PC-9 (cell line): ENCODE measurements at regions not wholly inside any gene's neighbourhood (a gene's known extent, or its start where the extent isn't known, plus 50 kb on each side); places are given as distances from the start of the nearest gene placed in this dataset.
"Not testable (repeated sequence)": the region's sequence is repeated elsewhere in the genome, so short reads cannot be mapped to it uniquely, and the experiment has no call there.

ENCODE experiments used
- BruUV-seq: library from RNA; stranded (reverse); fragments of 400-500 nt; replicated peaks from 2 replicates; lab custom pipeline; 2021; lab: Mats Ljungman, UMichigan
- CTCF ChIA-PET: fragments of 300-600 bp; sonication (Branson Sonifier 250); formaldehyde crosslinking; loops from one replicate; lab custom pipeline; 2022; ENCODE audit warnings: antibody characterized with exemption; lab: Charles Lee
- POLR2A ChIA-PET: fragments of 300-600 bp; sonication (Branson Sonifier 250); formaldehyde crosslinking; loops from one replicate; lab custom pipeline; 2022; ENCODE audit warnings: antibody characterized with exemption; ENCODE audit not compliant: unreplicated experiment; lab: Charles Lee
- DNase-seq, 2 experiments: peaks; one replicate each; pipeline versions ENCODE4 v3.0.0 to v3.0.0-alpha.2; 2015 to 2022; ENCODE audit warnings: mixed read lengths in 1 of 2
- H2AFZ ChIP-seq: fragments of 200-600 bp; sonication (generic); 2 replicates; pipeline ENCODE4 v1.8.1; 2017; ENCODE audit warnings: antibody characterized with exemption
- H3F3A ChIP-seq: fragments of 200-600 bp; sonication (generic); 2 replicates; pipeline ENCODE4 v1.8.1; 2017; ENCODE audit warnings: antibody characterized with exemption, mild to moderate bottlenecking, low read depth; ENCODE audit not compliant: insufficient read depth
- H3K27ac ChIP-seq: fragments of 200-600 bp; sonication (generic); 2 replicates; pipeline ENCODE4 v1.6.1; 2016; ENCODE audit warnings: mixed run types
- H3K27me3 ChIP-seq: fragments of 200-600 bp; sonication (generic); 2 replicates; pipeline ENCODE4 v1.6.1; 2016; ENCODE audit warnings: low read depth, mixed run types; ENCODE audit not compliant: insufficient read depth
- H3K36me3 ChIP-seq: fragments of 200-600 bp; sonication (generic); 2 replicates; pipeline ENCODE4 v1.6.1; 2016; ENCODE audit warnings: low read depth, mixed run types
- H3K4me1 ChIP-seq: fragments of 200-600 bp; sonication (generic); replicated peaks from 2 replicates; pipeline ENCODE4 v1.6.1; 2016; ENCODE audit warnings: mixed run types; ENCODE audit not compliant: insufficient read depth
- H3K4me2 ChIP-seq: fragments of 200-600 bp; sonication (generic); 2 replicates; pipeline ENCODE4 v1.6.1; 2017; ENCODE audit warnings: mixed run types
- H3K4me3 ChIP-seq: fragments of 200-600 bp; sonication (generic); 2 replicates; pipeline ENCODE4 v1.6.1; 2016; ENCODE audit warnings: mixed run types
- H3K79me2 ChIP-seq: fragments of 200-600 bp; sonication (generic); 2 replicates; pipeline ENCODE4 v1.6.1; 2017; ENCODE audit warnings: low read depth, mixed run types
- H3K9me2 ChIP-seq: fragments of 200-600 bp; sonication (generic); 2 replicates; pipeline ENCODE4 v1.8.1; 2017; ENCODE audit warnings: mild to moderate bottlenecking; ENCODE audit not compliant: insufficient read depth
- H3K9me3 ChIP-seq: fragments of 200-600 bp; sonication (generic); 2 replicates; pipeline ENCODE4 v1.8.1; 2016; ENCODE audit warnings: low read depth; ENCODE audit not compliant: insufficient read depth
- H4K20me1 ChIP-seq: fragments of 200-600 bp; sonication (generic); 2 replicates; pipeline ENCODE4 v1.8.1; 2017; ENCODE audit not compliant: insufficient read depth
- EZH2 ChIP-seq: fragments of 200-600 bp; sonication (generic); IDR thresholded peaks from 2 replicates; pipeline ENCODE4 v1.8.0; 2017; ENCODE audit warnings: antibody characterized with exemption, low read depth
- intact Hi-C: fragments of 100-400 bp; cut with micrococcal nuclease; formaldehyde crosslinking; loops from one replicate; pipeline ENCODE4 v1.10.0; 2022; ENCODE audit not compliant: unreplicated experiment
- TF ChIP-seq, protein P1 (sequence below): fragments of 200-600 bp; sonication (generic); conservative IDR thresholded peaks from 2 replicates; pipeline ENCODE4 v1.6.1; 2017; ENCODE audit warnings: mixed run types, antibody characterized with exemption, mild to moderate bottlenecking, moderate library complexity

DNA sequence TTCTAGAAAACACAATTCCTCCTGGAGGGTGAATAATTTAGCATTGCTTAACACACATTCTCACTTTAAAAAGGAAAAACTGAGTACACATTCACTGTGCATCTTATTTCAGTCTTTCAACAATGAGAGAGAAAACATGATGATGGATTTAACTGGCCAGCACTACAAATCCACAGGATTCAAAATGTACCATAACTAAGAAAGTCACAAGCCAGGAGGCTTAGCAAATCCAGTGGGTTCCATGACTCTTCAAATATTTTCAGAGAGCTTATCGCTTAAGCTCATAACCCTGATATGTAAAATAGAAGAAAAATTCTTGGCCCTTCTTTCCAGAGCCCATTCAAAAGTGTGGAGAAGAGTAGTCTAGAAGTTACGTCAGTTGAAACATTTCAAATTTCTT, 820.3 kb downstream of the LTN1 start:
- Histone ChIP-seq H4K20me1 (no peaks in the 10 kb centered on the region), H3K27ac (no peak overlapping the region), H3K79me2 (no peaks in the 10 kb centered on the region), H3K27me3 (no peaks in the 10 kb centered on the region), H3K36me3 (no peaks in the 10 kb centered on the region), H3K4me3 (no peak overlapping the region), H3K4me1 (no peaks in the 10 kb centered on the region), H3K9me3 (no peaks in the 10 kb centered on the region), H3K9me2 (no peaks in the 10 kb centered on the region), H3F3A (no peaks in the 10 kb centered on the region), H2AFZ (no peak overlapping the region), H3K4me2 (no peak overlapping the region)
- no peak for DNase-seq
- POLR2A ChIA-PET: no interaction called here
- CTCF ChIA-PET: no interaction called here
- TF ChIP-seq, protein P1, sequence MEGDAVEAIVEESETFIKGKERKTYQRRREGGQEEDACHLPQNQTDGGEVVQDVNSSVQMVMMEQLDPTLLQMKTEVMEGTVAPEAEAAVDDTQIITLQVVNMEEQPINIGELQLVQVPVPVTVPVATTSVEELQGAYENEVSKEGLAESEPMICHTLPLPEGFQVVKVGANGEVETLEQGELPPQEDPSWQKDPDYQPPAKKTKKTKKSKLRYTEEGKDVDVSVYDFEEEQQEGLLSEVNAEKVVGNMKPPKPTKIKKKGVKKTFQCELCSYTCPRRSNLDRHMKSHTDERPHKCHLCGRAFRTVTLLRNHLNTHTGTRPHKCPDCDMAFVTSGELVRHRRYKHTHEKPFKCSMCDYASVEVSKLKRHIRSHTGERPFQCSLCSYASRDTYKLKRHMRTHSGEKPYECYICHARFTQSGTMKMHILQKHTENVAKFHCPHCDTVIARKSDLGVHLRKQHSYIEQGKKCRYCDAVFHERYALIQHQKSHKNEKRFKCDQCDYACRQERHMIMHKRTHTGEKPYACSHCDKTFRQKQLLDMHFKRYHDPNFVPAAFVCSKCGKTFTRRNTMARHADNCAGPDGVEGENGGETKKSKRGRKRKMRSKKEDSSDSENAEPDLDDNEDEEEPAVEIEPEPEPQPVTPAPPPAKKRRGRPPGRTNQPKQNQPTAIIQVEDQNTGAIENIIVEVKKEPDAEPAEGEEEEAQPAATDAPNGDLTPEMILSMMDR: no peak
- no peak for TF ChIP-seq EZH2
- no TSS peak for BruUV-seq
- intact Hi-C loops: no loop called here

DNA sequence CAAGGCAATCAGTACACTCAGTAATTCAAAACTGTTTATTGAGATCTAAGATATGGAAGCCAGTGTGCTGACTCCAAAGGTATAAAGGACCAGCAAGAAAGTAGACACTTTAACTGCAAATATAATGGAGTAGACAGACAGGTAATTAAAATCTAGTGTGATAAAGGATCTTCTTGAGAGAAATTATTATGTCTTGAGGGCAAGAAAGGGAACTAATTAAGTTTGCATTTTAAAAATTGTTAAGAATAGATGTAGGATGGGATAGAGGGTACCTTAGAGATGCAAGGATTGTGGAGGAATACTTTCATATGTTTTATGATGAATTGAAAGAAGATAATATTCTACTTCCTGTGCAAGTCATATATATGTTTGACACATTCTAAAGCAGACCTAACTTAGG, 825.3 kb downstream of the LTN1 start:
- Histone ChIP-seq H3K27me3 (no peaks in the 10 kb centered on the region), H3K9me2 (no peaks in the 10 kb centered on the region), H3K4me2 (no peak overlapping the region), H3K36me3 (no peaks in the 10 kb centered on the region), H2AFZ (no peak overlapping the region), H3K79me2 (no peaks in the 10 kb centered on the region), H3K9me3 (no peaks in the 10 kb centered on the region), H3F3A (no peaks in the 10 kb centered on the region), H4K20me1 (no peaks in the 10 kb centered on the region), H3K4me3 (no peak overlapping the region), H3K4me1 (no peaks in the 10 kb centered on the region), H3K27ac (no peak overlapping the region)
- ChIA-PET POLR2A (no interaction called here), CTCF (no interaction called here)
- intact Hi-C loops: no loop called here
- TF ChIP-seq, protein P1: no peak
- no peak for TF ChIP-seq EZH2
- no peak for DNase-seq
- no TSS peak for BruUV-seq

DNA sequence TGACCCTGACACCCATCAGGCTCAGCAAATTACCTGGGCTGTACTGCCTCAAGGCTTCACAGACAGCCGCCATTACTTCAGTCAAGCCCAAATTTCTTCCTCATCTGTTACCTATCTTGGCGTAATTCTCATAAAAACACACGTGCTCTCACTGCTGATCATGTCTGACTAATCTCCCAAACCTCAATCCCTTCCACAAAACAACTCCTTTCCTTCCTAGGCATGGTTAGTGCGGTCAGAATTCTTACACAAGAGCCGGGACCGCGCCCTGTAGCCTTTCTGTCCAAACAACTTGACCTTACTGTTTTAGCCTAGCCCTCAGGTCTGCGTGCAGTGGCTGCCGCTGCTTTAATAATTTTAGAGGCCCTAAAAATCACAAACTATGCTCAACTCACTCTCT, 828.2 kb downstream of the LTN1 start:
- H3F3A ChIP-seq, H3K9me2 ChIP-seq, CTCF ChIA-PET, H3K9me3 ChIP-seq, H3K27ac ChIP-seq, H3K4me1 ChIP-seq, H4K20me1 ChIP-seq, H3K27me3 ChIP-seq, H3K4me3 ChIP-seq, H2AFZ ChIP-seq, H3K4me2 ChIP-seq, H3K79me2 ChIP-seq, intact Hi-C loops, BruUV-seq, POLR2A ChIA-PET, H3K36me3 ChIP-seq: not testable (repeated sequence)
- peak in 1 of 2 experiments; percentile 12 for DNase-seq

DNA sequence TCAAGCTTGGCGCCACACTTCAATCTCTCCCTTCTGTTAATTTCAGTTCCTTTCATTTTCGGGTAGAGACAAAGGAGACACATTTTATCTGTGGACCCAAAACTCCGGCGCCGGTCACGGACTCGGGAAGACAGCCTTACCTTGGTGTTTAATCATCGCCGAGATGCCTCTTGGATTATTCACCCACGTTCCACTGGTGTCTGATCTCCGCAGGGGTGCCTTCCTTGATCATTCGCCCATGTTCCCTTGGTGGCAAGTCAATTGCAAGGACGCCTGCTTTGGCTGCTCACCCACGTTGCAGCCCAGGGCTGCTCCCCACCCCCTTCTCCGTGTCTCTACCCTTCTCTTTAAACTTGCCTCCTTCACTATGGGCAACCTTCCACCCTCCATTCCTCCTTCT, 830.6 kb downstream of the LTN1 start:
- CTCF ChIA-PET, H4K20me1 ChIP-seq, H3K36me3 ChIP-seq, H2AFZ ChIP-seq, POLR2A ChIA-PET, H3K9me3 ChIP-seq, H3K27ac ChIP-seq, H3F3A ChIP-seq, H3K9me2 ChIP-seq, H3K4me3 ChIP-seq, DNase-seq, intact Hi-C loops, BruUV-seq, H3K4me2 ChIP-seq, H3K79me2 ChIP-seq, H3K27me3 ChIP-seq, H3K4me1 ChIP-seq: not testable (repeated sequence)
